DMS153 treated with DMSO at 0.1 percent for 48 hours (cell line): ENCODE measurements at regions not wholly inside any gene's neighbourhood (a gene's known extent, or its start where the extent isn't known, plus 50 kb on each side); places are given as distances from the start of the nearest gene placed in this dataset.
"Not testable (repeated sequence)": the region's sequence is repeated elsewhere in the genome, so short reads cannot be mapped to it uniquely, and the experiment has no call there.

Source experiments
- DNase-seq: peaks from one replicate; lab custom pipeline; 2025; ENCODE audit not compliant: unreplicated experiment; lab: John Stamatoyannopoulos, UW

- no peak for DNase-seq
Observed at GRCh38 chr5:23451156-23451555, 56.3 kb upstream of the PRDM9 start.

- DNase-seq = no peak
Observed at GRCh38 chr5:23450187-23450586, 57.2 kb upstream of the PRDM9 start.

DNA sequence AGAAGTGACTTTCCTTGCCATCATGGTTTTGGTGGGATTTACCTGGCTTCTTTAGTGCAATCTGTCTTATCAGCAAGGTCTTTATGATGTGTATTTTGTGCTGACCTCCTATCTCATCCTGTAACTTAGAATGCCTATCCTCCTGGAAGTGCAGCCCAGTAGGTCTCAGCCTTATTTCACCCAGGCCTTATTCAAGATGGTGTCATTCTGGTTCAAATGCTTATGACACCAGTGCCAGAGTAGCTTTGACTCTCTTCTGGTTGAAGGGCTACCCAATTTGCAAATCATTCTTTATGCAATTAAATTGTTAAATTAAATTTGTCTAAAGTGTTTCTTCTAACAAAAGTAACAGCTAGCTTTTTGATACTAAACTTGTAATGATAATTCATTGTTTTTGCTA lies 58.8 kb upstream of the PRDM9 start:
- no peak for DNase-seq

GRCh38 chr5:23446424-23446823 lies 61.0 kb upstream of the PRDM9 start:
- DNase-seq = no peak

DNA sequence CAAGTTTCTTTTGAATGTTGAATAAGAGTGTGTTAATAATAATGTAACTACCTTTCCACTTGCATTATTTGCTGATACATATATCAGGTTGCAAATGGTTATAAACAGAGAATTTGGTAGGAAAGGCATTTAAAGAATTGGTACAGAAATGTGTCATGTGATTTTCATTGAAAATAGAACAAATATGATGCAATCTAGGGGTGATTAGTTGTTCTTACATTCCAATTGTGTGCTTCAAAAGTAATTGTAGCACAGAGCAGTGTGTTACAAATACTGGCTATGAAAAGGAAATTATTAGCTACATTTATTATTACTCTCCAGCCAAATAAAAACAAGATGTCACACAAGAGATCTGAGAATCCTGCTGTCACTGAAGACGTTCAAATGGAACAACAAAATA lies 61.8 kb upstream of the PRDM9 start:
- DNase-seq = no peak

- no peak for DNase-seq
Observed at GRCh38 chr5:23440703-23441102, 66.7 kb upstream of the PRDM9 start.

DNA sequence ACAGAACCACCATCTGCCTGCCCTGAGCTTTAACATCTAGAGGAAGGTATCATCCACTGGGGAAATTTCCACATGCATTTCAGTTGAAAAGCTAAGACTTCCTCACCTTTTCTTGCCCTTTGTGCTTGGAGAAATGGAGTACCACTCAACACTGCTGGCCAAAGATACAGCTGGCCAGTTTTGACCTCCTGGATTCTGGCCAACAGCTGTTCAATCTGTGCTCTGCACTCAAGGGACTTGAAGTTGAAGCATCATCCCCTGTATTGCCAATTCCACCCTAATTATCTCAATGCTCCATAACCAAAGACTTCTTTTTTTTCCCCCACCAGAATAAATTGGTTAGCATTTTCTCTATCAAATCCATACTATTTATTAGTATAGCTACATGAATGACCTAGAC lies 70.4 kb upstream of the PRDM9 start:
- DNase-seq = no peak

- no peak for DNase-seq
Observed at GRCh38 chr5:23433534-23434315, 73.7 kb upstream of the PRDM9 start.

GRCh38 chr5:23428705-23429104 lies 78.7 kb upstream of the PRDM9 start:
- no peak for DNase-seq

DNA sequence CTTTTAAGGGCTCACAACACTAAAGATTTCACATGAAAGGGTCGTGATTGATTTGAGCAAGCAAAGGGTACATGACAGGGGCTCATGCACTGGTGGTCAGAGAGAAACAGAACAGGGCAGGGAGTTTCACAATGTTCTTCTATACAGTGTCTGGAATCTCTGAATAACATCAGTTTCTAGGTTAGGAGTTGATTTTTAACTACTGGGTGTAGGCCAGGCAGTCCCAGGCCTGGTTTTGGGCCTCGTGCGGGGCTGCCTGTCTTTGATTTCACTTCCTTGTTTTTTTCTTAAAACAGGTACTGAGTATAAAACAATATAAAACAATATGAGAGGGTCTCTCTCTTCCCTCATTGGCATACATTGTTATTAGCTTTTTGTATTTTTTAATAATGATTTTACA lies 87.2 kb upstream of the PRDM9 start:
- not testable (repeated sequence) for DNase-seq

GRCh38 chr5:23419115-23419514 lies 88.3 kb upstream of the PRDM9 start:
- DNase-seq = peak; percentile 95

DNA sequence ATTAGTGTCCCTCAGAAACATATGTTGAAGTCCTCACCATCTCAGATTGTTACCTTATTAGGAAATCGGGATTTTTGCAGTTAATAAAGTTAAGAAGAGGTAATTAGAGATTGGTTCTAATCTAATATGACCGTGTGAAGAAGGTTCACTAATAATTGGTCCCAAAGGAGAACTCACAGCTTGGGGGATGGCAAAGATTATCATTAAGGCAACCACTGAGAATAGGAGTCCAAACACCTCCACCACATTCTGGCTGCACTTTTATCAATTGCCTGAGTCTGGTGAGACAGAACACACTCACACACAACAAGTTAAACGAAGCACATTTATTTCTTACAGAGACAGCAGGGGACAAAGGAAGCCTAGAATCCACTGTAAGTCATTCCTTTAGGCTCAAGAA lies 94.9 kb upstream of the PRDM9 start:
- DNase-seq = no peak

DNA sequence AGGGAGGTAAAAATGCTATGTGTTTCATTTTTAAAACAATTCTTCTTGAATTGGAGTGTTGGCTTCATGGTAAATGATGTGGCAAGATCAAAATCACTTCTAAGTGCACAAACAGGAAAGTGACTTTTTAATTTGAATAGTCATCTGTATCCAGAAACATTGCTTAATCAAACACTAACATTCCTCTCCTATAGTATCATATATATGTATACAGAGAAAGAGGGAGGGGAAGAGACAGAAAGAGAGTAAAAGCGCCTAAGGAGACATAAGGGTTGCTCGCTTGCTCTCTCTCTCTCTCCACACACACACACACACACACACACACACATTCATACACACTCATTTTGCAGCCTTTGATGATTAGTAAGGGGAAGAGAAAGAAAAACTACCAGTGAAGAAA lies 95.4 kb upstream of the PRDM9 start:
- DNase-seq = no peak

DNA sequence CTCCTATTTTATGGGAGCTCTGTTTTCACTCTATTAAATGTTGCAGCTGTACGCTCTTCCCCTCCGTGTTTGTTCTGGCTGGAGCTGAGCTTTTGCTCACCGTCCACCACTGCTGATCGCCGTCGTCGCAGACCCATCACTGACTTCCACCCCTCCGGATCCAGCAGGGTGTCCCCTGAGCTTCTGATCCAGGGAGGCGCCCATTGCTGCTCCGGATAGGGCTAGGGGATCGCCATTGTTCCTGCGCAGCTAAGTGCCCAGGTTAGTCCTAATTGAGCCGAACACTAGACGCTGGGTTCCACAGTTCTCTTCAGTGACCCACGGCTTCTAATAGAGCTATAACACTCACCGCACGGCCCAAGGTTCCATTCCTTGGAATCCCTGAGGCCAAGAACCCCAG lies 96.2 kb upstream of the PRDM9 start:
- no peak for DNase-seq

GRCh38 chr5:23410775-23411174 lies 96.6 kb upstream of the PRDM9 start:
- not testable (repeated sequence) for DNase-seq

DNA sequence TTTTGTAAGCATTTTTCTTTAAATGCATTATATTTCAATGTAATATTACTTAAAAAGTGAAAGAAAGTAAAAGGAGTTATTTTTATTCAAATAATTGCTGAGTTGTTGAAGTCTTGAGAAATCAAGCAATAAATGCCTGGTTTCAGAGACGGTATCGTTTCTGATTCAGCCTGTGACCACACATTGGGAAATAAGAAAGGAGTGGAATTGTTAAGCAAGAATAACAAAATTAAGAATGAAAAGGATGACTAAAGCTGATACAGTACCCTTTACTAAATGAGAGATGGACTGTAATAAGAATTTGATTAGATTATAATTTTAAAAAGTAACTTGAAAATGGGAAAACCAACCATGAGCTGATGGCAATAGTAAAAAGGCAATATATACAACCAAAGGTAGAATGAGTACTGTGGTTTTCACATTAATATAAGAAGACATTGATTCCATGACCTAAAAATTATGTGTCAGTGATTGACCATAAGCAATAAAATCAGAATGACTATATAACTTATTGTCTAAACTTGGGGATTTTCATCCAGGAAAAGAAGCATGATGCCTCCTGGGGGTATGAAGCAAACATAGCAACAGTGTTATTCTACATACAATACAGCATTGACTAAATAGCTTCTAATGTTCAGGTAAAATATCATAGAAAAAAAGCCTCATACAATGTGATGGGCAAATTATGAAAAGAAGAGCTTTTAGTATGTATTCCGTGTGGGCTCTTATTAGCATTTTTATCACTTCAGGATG lies 101.9 kb upstream of the PRDM9 start:
- DNase-seq = no peak

DNA sequence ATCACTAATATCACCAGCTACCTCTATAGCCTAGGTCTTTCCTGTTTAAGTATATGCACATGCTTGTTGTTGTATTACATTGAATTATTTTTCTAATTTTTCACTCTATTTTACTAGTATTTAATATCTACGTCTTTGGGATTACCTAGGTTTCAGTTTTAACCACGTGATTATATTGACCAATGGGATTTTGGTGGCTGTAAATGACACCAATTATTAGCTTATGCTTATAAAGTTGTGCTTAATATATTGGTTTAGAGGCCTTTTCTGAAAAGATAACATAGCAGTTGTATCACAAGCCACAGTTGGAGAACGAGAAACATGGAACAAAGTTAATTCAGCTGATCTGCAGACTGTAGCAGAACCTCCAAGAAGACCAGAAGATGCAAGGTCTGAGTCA lies 104.8 kb upstream of the PRDM9 start:
- no peak for DNase-seq

GRCh38 chr5:23400951-23401350 lies 106.5 kb upstream of the PRDM9 start:
- DNase-seq = no peak

DNA sequence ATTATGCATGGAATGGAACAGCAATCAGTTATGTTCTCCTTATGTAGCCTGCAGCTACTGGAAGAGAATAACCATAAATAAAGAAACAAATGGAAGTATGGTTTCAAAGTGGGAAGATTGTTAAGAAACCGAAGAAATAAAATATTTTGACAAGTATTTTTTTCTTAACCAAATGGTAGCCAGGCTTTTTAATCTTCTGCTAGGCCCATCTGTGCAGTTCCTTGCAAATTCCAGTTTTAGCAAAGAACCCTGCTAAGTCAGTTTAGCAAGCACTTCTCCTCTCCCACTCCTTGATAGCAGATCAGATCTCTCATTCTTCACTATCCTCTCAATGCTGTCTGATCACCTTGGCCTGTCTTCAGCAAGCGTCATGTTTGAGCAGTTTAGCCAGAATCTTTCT lies 111.1 kb upstream of the PRDM9 start:
- DNase-seq = no peak

DNA sequence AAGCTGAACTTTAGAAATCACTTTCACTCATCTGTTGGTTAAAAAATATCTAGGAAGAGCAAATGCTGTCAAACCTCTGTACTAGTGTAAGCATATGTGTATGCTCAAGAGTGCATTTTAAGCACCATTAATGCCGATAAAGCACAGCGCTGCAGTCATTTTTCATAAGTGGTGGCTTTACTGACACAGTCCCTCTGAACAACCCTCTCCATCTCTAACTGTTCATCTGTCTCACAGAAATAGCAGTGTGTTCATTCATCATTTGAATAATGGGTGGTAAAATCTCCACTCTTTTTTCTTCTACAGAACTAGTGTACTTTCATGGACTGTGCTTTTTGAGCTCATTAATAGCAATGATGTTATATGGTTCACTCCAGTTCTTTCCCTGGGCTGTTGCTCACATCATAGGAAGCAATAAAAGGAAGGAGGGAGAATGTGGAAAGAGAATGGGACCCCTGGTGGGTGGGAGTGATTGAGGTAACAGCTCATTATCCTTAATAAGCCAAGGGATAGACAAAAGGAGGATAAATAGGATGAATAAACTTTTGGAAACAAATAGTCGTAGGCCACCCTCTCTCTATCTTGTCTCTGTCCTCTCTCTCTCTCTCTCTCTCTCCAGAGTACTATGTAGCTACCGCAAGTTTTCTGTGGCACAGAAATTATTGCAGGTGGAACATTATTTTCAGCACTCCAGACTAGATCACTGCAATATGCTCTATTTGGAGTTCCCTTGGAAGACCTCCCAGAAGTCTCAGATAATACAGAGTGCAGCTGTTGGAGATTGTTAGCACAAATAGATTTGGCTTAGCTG lies 117.9 kb upstream of the PRDM9 start:
- DNase-seq = no peak

DNA sequence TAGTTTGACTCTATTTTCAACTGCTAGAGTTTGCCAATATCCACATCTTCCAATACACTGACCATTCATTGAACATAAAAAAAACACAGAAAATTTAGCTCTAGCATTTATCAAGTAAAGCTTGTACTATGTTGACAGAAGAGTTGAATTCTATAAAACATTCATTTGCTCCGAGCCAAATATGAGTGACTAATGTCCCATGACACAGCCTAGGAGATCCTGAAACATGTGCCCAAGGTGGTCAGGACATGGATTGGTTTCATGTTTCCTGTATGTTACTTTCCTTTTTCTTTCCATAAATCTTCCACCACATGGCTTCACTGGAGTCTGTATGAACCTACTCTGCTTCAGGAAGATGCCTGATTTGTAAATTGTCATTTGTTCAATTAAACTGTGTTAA lies 122.4 kb upstream of the PRDM9 start:
- DNase-seq = no peak

DNA sequence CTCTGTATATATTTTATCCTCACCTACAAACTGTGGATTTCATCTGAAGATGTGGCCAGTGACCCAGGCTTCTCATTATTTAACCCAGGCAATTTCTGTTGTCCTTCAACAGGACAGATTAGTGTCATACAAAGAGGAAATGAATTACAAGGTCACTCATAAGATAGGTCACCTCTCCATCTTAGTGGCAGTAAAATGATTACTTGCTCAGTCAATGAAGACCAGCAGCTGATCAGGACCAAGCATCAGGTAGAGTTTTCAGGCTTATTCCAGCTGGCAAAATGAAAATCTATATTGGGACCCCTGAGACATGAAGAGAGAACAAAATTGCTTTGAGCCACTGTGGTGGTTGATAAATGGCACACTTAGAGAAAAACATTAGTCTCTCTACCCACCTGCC lies 135.2 kb upstream of the PRDM9 start:
- no peak for DNase-seq
